SU-DHL-6 (cell line): ENCODE measurements at regions not wholly inside any gene's neighbourhood (a gene's known extent, or its start where the extent isn't known, plus 50 kb on each side); places are given as distances from the start of the nearest gene placed in this dataset.

Experiments used
- H2AFZ ChIP-seq: fragments of 200-600 bp; sonication (generic); 2 replicates; pipeline ENCODE4 v1.6.1; 2014; ENCODE audit warnings: low read depth, mild to moderate bottlenecking, moderate library complexity, mixed read lengths, antibody characterized with exemption, low read length; ENCODE audit not compliant: severe bottlenecking
- H3F3A ChIP-seq: fragments of 200-600 bp; shearing (Covaris generic); 2 replicates; pipeline ENCODE4 v1.6.0; 2016; ENCODE audit warnings: antibody characterized with exemption, mild to moderate bottlenecking; ENCODE audit not compliant: insufficient read depth
- H3K27ac ChIP-seq: fragments of 200-600 bp; sonication (generic); 2 replicates; pipeline ENCODE4 v1.5.1; 2016; ENCODE audit warnings: low read depth, mild to moderate bottlenecking, low read length, moderate library complexity, mixed read lengths
- H3K27me3 ChIP-seq: fragments of 200-600 bp; sonication (generic), shearing (Covaris generic); 2 replicates; pipeline ENCODE4 v1.6.0; 2014; ENCODE audit warnings: mild to moderate bottlenecking, low read length
- H3K36me3 ChIP-seq: fragments of 200-600 bp; sonication (generic); 2 replicates; pipeline ENCODE4 v1.6.1; 2014; ENCODE audit warnings: mild to moderate bottlenecking, low read length, mixed read lengths
- H3K4me2 ChIP-seq: fragments of 300-600, 200-600 bp; shearing (Covaris generic), sonication (generic); 2 replicates; pipeline ENCODE4 v1.6.0; 2014; ENCODE audit warnings: low read length, low read depth, mild to moderate bottlenecking; ENCODE audit not compliant: poor library complexity, severe bottlenecking
- H3K4me3 ChIP-seq: fragments of 200-600 bp; sonication (generic); 2 replicates; pipeline ENCODE4 v1.5.1; 2014; ENCODE audit warnings: antibody characterized with exemption, low read length, mild to moderate bottlenecking, mixed read lengths; ENCODE audit not compliant: insufficient read depth, poor library complexity, severe bottlenecking
- H3K79me2 ChIP-seq: fragments of 200-600 bp; sonication (generic); 2 replicates; pipeline ENCODE4 v1.6.1; 2014; ENCODE audit warnings: mild to moderate bottlenecking, low read length, moderate library complexity; ENCODE audit not compliant: insufficient read depth
- H3K9ac ChIP-seq: fragments of 200-600 bp; sonication (generic); 2 replicates; pipeline ENCODE4 v1.7.0; 2014; ENCODE audit warnings: mild to moderate bottlenecking, low read length
- H3K9me2 ChIP-seq: fragments of 200-600 bp; sonication (generic); replicated peaks from 2 replicates; pipeline ENCODE4 v1.6.1; 2014; ENCODE audit warnings: low read length; ENCODE audit not compliant: insufficient read depth
- H3K9me3 ChIP-seq: fragments of 200-600 bp; sonication (generic); 2 replicates; pipeline ENCODE4 v1.6.1; 2014; ENCODE audit warnings: low read length, mixed read lengths; ENCODE audit not compliant: insufficient read depth
- H4K20me1 ChIP-seq: fragments of 200-600 bp; sonication (generic); 2 replicates; pipeline ENCODE4 v1.6.1; 2014; ENCODE audit warnings: low read depth, mild to moderate bottlenecking, antibody characterized with exemption, low read length, moderate library complexity, mixed read lengths
- CTCF ChIP-seq: fragments of 200-600 bp; sonication (generic); IDR thresholded peaks from one replicate; pipeline ENCODE4 v1.5.1; 2017; ENCODE audit warnings: antibody characterized with exemption, mild to moderate bottlenecking, low read length, moderate library complexity; ENCODE audit not compliant: insufficient read depth, poor library complexity, severe bottlenecking
- EZH2phosphoT487 ChIP-seq: fragments of 200-600 bp; sonication (generic), shearing (Covaris generic); conservative IDR thresholded peaks from 2 replicates; pipeline ENCODE4 v1.6.1; 2018; ENCODE audit warnings: mild to moderate bottlenecking, antibody characterized with exemption, low read length, moderate library complexity, mixed read lengths

DNA sequence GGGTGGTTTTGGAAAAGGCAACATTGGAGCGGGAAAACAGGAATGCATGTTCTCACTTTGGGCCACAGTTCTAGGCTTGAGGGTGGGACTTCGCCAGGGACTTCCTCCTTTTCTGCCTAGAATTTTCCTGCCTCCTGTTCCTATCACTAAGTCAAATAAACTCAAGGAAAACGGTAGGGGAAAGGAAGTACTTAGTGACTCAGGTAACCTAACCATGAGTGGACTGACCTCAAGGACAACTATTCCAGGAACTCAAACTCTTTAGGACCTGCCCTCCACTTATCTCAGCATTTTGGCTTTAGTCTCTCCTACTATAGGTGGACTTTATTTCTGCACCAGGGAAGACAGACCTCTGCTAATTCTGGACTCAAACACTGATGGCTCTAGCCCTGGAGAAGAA, 281.7 kb downstream of the ZNF674 start:
- no peak overlapping the region for H3K27ac ChIP-seq
- no peaks in the 10 kb centered on the region for H3F3A ChIP-seq
- H3K4me3 ChIP-seq, result no peak overlapping the region
- H3K9me2 ChIP-seq, result no peaks in the 10 kb centered on the region
- no peak overlapping the region for H3K9ac ChIP-seq
- no peaks in the 10 kb centered on the region for H3K27me3 ChIP-seq
- H3K79me2 ChIP-seq, result no peaks in the 10 kb centered on the region
- H3K9me3 ChIP-seq, result no peaks in the 10 kb centered on the region
- H3K4me2 ChIP-seq, result no peak overlapping the region
- H4K20me1 ChIP-seq, result no peaks in the 10 kb centered on the region
- H2AFZ ChIP-seq, result no peak overlapping the region
- TF ChIP-seq EZH2phosphoT487, result no peak
- no peaks in the 10 kb centered on the region for H3K36me3 ChIP-seq

DNA sequence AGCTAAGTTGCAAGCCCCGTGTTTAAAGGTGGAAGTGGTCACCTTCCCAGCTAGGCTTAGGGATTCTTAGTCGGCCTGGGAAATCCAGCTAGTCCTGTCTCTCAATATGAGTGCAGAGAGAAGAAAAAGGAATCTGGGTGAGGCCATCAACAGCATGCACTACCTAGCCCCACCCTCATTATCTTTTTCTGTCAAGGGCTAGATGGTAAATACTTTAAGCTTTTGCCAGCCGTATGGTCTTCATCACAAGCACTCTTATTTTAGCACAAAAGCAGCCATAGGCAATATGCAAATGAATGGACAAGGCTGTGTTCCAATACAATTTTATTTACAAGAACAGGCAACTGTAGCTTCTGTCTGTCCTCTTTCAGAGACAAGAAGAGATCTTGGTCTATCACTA, 282.9 kb downstream of the ZNF674 start:
- no peaks in the 10 kb centered on the region for H3K79me2 ChIP-seq
- H3K9ac ChIP-seq, result no peak overlapping the region
- no peak overlapping the region for H3K4me2 ChIP-seq
- H3K9me3 ChIP-seq, result no peaks in the 10 kb centered on the region
- no peaks in the 10 kb centered on the region for H3K36me3 ChIP-seq
- no peak overlapping the region for H3K4me3 ChIP-seq
- H4K20me1 ChIP-seq, result no peaks in the 10 kb centered on the region
- H3F3A ChIP-seq, result no peaks in the 10 kb centered on the region
- H2AFZ ChIP-seq, result no peak overlapping the region
- TF ChIP-seq CTCF, result no peak
- TF ChIP-seq EZH2phosphoT487, result no peak
- no peak overlapping the region for H3K27ac ChIP-seq
- H3K27me3 ChIP-seq, result no peaks in the 10 kb centered on the region
- no peaks in the 10 kb centered on the region for H3K9me2 ChIP-seq

- H3K27me3 ChIP-seq, result no peaks in the 10 kb centered on the region
- no peak overlapping the region for H3K4me2 ChIP-seq
- no peaks in the 10 kb centered on the region for H3K9me2 ChIP-seq
- no peaks in the 10 kb centered on the region for H3K36me3 ChIP-seq
- no peaks in the 10 kb centered on the region for H3K9me3 ChIP-seq
- H3K79me2 ChIP-seq, result no peaks in the 10 kb centered on the region
- H3K27ac ChIP-seq, result no peak overlapping the region
- no peak overlapping the region for H2AFZ ChIP-seq
- H3K9ac ChIP-seq, result no peak overlapping the region
- TF ChIP-seq CTCF, result no peak
- TF ChIP-seq EZH2phosphoT487, result no peak
- H3F3A ChIP-seq, result no peaks in the 10 kb centered on the region
- H4K20me1 ChIP-seq, result no peaks in the 10 kb centered on the region
- H3K4me3 ChIP-seq, result no peak overlapping the region
Observed at GRCh38 chrX:46260499-46260898, 284.7 kb downstream of the ZNF674 start.

DNA sequence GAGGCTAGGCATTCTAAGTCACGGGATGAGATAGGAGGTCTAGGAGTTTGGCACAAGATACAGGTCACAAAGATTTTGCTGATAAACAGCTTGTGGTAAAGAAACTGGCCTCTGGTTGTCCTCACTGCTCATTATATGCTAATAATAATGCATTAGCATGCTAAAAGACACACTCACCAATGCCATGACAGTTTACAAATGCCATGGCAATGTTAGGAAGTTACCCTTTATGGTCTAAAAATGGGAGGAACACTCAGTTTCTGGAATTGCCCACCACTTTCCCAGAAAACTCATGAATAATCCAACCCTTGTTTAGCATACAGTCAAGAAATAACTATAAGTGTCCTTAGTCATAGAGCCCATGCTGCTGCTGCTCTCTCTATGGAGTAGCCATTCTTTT, 286.9 kb downstream of the ZNF674 start:
- Histone ChIP-seq H3K9ac (no peak overlapping the region), H3K79me2 (no peaks in the 10 kb centered on the region), H4K20me1 (no peaks in the 10 kb centered on the region), H2AFZ (no peak overlapping the region), H3K27me3 (no peaks in the 10 kb centered on the region), H3K9me3 (no peaks in the 10 kb centered on the region), H3K4me3 (no peak overlapping the region), H3K4me2 (no peak overlapping the region), H3F3A (no peaks in the 10 kb centered on the region), H3K9me2 (no peaks in the 10 kb centered on the region), H3K27ac (no peak overlapping the region), H3K36me3 (no peaks in the 10 kb centered on the region)
- TF ChIP-seq EZH2phosphoT487 (no peak), CTCF (no peak)
